Stimulated activated naive CD8-positive, alpha-beta T cell treated with anti-CD3 and anti-CD28 coated beads, Interleukin-15, Interleukin-2, amounts not matched to agents 100 U/mL and 50 U/mL, for 24 hours (primary cell): ENCODE measurements at regions not wholly inside any gene's neighbourhood (a gene's known extent, or its start where the extent isn't known, plus 50 kb on each side); places are given as distances from the start of the nearest gene placed in this dataset.
"Not testable (repeated sequence)": the region's sequence is repeated elsewhere in the genome, so short reads cannot be mapped to it uniquely, and the experiment has no call there.

Experiments
- ATAC-seq: fragments of 150-1000 bp; cut with Tn5 transposase; one replicate; pipeline ENCODE4 v1.10.0; 2021
- DNase-seq: peaks from one replicate; pipeline ENCODE4 v3.0.0; 2021

DNA sequence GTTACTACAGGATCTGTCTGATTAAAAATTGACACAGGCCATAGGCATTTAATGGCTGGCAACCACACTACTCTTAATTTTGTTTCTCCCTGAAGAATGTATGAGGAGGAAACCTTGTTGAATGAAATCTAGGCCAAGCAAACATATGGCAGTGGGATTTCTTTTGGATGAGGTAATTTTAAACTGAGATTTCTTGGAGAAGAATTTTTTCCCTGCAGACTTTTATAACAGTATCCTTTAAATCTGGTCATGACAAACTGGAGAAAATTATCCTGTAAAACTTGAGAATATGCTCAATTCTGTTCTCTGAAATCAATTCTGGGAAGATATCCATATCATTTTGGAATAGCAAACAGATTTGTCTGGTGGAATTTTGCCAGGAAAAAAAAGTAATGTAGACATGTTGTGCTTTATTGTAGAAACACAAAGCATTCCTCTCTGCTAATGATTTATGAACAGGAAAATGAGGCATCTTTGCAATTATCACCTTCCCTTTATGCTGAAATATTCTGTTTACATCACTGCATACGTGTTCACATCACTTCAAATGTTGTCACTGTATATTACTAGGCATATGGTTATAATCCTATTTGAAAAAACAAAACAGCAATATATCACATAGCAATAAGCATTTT, 108.3 kb upstream of the ARSJ start:
- DNase-seq, result no peak
- no peak for ATAC-seq

DNA sequence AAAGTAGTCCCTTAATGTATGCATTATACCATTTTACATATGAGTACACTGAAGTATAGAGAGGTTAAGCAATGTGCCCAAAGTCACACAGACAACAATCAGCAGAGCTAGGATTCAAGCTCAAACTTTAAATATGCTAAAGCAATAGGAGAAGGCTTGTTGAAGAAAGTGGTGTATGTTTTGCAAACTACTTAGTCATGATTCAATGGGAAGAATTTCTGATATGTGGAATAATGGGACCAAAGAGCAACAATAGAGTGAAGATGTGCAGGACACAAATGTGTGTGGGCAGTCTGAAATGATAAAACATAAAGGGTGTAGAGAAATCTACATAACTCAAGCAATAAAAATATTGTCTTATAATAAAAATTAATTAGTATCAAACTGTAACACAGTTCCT, 109.0 kb upstream of the ARSJ start:
- DNase-seq (no peak), ATAC-seq (no peak)

DNA sequence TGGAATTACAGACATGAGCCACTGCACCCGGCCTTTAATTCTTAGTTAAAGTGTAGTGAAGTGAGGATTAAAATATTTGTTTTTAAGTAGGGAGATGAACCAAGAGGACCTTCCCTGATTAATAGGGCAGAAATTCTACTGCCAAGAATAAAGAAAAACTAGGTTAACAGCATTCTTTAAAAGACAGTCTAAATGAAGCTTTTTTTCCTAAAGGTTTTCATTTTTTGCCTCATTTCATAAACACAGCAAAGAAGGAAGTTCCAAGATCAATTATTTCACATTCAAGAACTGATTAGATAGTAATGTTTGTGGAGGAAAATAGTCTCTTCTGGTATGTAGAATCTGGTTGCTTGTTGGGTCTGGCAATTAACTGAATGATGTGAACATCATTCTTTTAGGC, 112.1 kb upstream of the ARSJ start:
- ATAC-seq, result no peak

DNA sequence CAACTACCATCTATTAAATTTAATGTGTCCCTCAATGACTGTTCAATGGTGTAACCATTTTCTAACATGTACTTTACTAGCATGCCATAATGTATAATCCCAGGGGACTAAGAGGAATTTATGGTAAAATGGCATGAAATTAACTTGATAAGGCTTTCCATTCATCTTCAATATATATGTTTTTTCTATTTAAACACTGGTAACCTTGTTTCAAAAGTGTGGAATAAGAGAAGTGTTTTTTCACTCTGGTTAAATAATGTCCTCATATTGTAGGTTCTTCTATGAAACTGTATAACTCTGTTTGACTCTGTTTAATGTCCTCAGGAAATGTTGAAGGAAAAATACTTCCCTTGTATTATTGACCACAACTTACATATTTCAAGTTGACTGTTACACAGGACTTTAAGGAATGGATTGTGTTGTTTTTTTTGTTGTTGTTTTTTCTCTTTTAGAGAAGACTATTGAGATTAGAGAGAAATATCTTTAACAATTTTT, 113.8 kb upstream of the ARSJ start:
- DNase-seq (no peak), ATAC-seq (no peak)

More for the DNA sequence above, 112.1 kb upstream of the ARSJ start:
- no peak for DNase-seq

DNA sequence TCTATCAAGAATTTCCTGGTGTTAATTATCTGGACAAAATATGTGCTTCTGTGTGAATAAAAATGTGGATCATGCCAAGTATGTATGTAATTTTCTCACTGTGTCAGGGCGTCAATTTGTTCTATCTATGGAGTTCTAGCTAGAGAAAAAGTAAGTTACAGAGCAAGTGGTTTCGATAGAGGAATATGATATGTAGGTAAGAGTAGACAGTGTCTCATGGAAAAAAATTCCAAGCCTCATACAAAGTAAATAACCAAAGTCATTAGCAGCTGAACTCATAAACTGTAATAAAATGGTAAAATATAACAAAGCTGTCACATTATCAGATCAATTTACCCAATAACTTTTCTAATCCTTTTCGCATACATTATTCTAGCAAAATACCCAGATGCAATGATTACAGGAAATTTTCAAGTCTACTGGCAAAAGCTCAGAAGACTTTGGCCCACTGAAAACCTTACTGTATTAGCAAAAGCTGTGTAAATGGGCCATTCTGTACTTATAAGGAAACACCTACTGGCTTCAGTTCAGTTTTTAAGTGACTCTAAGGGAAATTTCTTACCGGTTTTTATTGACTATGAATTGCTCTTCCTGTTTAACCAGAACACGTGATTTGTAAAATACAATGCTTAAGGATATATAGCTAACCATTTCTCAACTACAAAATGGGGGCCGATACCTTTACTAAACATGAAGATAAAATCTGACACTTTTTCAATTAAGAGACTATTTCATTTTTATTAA, 121.0 kb upstream of the ARSJ start:
- no peak for DNase-seq
- no peak for ATAC-seq

DNA sequence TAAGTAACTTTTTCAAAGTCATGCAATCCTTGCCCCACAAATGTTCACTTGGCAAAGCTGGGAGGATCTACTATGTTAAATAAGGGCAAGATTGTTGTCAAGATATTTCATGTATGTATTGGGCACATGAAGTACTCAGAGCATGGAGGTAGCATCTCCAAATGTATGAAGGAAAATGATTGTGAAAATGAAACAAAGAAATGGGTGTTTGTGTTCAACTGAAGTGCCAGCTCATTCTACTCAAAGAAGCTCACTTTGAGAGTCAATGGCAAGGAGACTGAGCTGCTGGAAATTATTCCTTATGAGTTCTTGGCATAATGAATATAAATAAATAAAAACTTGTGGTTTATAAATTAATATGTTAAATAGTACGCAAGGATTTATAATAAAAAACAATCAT, 124.5 kb upstream of the ARSJ start:
- no peak for DNase-seq
- ATAC-seq, result no peak

DNA sequence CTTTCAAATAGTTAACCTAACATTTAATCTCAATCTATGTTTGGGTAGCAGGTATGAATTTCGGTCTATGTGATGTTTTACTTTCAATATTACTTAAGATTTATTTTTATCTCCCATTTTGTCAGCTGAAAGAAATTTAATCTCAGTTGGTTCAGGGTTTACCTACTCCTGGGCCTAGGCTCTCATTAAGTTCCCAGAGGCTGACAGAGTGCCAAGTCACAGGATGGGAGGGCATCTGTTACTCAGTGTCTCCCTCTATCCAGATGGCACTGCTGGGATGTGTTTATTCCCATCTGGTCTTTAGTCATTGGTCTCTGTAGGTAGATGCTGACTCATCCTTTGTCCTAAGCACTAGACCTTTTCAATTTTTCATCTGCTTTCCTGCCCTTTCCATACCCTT, 129.4 kb upstream of the ARSJ start:
- ATAC-seq, result no peak
- DNase-seq, result no peak

DNA sequence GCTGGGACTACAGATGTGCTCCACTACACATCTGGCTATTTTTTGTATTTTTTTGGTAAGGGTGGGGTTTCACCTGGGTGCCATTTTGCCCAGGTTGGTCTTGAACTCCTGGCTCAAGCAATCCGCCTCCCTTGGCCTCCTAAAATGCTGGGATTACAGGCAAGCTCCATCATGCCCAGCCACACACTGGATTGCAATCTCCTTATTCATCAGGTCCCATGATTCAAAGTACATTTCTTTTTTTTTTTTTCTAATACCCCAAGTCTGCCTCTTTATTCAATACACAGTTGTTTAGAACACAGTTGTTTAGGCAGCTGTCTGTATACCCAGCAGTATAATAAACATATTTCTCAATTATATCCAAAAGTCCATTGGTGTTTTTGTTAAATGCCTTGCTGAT, 130.3 kb upstream of the ARSJ start:
- DNase-seq, result no peak
- ATAC-seq, result no peak

DNA sequence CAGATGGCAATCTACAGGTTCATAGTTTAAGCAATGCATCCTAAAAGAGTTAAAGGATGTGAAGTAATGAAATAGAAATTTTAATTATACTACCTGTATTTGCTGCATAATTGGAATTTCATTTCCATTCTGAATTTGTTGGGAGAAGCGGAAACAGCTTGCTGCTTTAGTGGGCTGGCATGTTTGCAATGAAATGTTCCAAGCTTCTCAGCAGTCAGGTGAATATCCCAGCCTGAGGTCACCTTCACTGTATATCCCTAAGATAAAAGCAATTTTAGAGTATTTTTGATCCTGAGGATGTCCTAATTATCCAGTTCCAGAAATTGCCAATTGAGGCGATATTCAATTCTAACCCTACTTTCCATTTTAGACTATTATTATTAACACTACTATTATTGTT, 136.1 kb upstream of the ARSJ start:
- DNase-seq (no peak), ATAC-seq (no peak)

DNA sequence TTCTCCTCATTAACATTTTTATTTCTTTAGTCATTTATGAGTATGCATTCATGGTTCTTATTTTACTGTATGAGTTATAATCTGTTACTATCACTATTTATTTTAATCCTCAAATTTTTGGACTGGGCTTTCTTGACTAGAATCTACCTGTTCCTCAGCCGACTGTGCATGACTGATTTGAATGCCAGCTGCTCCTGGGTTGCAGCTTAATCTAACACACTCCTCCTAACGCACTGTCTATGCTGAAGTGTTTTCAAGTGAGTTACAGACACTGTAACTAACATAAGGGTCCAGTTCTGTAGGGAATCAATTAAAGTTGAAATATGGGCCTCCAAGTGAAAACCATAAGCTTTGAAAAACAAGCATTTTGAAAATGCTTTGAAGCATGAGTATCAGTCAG, 137.4 kb upstream of the ARSJ start:
- DNase-seq, result no peak
- ATAC-seq, result no peak

DNA sequence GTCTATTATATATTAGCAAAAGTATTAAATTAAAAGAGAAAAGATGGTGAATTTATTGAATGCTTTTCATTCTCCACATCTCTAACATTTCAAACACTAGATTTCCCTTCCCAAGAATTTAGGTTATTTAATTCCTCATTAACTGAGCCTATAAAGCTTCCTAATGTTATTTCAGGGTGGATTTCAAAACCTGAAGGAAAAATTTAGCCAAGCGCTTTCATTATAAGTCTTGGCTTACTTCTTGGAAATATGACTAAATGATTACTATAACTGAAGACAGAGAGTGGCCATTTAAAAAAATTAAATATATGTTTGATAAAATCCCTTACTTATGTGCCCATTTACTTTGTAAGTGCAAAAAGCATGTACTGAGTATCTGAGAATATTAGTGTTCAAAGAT, 141.8 kb upstream of the ARSJ start:
- ATAC-seq, result no peak
- DNase-seq, result no peak

DNA sequence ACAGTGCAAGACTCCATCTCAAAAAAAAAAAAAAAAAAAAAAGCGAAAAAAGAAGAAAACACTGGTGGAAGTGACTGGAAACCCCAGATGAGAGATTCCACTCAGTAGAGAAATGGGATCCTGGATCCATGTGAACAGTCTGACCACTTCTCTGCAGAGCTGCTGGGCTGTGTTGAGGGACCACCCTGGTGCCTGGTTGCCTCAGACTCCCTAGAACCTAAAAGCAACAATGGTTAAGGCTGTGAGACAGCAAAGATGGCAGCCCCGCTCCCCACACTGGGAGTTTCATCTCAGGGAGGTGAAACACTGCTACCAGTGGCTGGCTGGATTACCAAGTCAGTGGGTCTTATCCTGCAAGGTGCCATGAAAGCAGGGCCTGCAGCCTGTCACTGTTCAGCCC, 152.8 kb upstream of the ARSJ start:
- DNase-seq (no peak), ATAC-seq (no peak)

DNA sequence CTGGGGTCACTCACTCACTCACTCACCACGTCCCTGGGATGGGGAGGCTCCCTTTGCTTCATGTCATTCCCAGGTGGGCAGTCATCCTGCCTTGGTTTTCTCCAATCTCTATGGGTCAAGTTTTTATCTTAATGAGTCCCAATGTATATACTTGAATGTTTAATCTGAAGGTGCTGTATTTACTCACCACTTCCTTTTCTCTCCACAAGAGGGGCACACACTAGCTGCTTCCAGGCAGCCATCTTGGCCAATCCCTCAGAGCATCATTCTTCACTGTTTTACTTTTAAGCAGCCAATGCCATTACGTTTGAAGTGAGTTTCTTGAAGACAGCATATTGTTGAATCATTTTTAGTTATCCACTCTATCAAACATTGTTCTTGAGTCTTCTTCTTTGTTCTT, 153.4 kb upstream of the ARSJ start:
- ATAC-seq (no peak), DNase-seq (no peak)

DNA sequence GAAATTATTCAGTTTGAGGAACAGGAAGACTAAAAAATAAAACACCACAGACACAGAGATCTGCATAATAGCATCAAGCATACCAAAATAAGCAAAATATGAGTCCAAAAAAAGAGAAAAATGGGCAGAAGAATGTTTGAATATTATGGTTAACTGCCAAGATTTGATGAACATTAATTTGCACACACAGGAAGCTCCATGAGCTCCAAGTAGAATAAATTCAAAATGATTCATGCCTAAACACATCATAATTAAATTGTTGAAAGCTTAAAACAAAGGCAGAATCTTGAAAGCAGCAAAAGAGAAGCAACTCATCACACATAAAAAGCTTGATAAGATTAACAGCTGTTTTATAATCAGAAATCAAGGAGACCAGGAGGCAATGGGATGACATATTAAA, 156.6 kb upstream of the ARSJ start:
- ATAC-seq (no peak), DNase-seq (no peak)

DNA sequence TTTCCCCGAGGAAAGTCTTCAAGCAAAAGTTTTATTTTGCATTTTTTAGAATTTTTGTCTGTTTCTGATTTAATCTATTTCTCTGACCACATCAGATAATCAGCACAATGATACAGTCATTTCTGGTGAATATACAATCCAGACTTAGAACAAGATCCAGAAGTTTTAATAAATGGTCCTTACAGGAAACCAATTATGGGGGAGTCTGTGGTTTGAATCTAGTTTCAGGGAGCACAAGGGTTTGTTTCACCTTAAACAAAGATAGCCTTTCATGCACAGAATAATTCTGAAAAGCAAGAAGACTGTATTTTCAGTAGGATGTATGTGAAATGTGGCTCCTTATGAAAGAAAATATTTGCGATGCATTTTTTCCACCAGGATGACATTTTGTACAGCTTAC, 158.5 kb upstream of the ARSJ start:
- ATAC-seq, result no peak
- DNase-seq, result no peak

DNA sequence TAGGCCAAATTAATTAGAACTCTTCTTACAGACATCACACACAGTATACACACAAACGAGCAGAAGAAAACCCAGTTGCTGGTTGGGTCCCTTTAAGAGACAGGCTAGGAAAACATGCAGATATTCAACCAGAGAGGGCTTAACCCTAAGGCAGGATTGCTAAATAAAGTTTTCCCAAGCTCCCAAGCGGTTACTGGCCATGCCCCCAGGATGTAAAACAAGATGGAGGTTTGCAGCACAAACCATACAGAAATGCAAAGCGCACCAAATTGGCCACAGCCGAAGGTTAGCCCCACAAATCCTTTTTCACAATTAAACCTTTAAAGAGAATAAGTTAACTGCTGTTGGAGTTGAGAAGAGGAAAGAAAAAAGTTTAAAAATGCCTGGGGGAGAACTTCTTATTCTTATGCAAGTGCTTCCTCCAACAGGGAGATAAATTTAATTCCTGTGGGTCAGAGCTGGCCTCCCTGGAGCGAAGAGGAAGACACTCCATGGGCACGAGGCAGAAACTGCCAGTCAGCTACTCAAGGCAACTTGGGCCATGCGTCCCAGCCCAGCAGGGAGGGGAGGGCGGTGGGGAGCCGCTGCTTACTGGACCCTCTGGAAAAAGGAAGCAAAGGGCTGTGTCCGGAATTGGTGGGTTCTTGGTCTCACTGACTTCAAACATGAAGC, 167.6 kb upstream of the ARSJ start:
- DNase-seq, result peak; percentile 7
- no peak for ATAC-seq

DNA sequence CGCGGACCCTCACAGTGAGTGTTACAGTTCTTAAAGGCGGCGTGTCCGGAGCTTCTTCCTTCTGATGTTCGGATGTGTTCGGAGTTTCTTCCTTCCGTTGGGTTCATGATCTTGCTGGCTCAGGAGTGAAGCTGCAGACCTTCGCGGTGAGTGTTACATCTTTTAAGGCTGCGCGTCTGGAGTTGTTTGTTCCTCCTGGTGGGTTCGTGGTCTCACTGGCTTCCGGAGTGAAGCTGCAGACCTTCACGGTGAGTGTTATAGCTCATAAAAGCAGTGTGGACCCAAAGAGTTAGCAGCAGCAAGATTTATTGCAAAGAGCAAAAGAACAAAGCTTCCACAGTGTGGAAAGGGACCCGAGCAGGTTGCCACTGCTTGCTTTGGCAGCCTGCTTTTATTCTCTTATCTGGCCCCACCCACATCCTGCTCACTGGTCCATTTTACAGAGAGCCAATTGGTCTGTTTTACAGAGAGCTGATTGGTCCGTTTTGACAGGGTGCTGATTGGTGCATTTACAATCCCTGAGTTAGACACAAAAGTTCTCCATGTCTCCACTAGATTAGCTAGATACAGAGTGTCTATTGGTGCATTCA, 168.3 kb upstream of the ARSJ start:
- ATAC-seq, result not testable (repeated sequence)
- DNase-seq, result peak; percentile 19

DNA sequence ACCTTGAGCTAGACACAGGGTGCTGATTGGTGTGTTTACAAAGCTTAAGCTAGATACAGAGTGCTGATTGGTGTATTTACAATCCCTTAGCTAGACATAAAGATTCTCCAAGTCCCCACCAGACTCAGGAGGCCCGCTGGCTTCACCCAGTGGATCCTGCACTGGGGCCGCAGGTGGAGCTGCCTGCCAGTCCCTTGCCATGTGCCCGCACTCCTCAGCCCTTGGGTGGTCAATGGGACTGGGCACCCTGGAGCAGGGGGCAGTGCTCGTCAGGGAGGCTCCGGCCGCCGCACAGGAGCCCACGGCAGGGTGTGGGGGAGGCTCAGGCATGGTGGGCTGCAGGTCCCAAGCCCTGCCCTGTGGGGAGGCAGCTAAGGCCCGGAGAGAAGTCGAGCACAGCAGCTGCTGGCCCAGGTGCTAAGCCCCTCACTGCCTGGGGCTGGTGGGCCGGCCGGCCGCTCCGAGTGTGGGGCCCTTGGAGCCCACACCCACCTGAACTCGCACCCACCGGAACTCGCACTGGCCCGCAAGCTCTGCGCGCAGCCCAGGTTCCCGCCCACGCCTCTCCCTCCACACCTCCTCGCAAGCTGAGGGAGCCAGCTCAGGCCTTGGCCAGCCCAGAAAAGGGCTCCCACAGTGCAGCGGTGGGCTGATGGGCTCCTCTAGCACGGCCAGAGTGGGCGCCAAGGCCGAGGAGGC, 169.1 kb upstream of the ARSJ start:
- not testable (repeated sequence) for ATAC-seq, DNase-seq

DNA sequence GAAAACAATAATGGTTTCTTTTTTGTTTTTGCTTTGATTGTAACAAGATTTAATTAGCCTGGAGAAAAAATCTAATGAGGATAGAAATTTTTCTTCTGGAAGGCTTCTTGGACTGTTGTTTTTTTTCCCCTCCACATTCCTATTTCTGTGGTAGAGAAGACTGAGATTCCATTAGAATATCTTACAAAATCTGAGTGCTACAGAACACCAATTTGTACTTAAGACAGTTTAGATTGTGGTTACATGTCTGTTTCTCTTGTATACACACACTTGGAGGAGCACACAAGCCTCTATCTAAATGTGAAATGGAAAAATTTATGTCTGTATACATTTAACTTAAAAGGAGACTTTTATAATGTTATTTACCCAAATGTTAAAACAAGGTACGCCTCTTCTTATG, 176.9 kb upstream of the ARSJ start:
- ATAC-seq (no peak), DNase-seq (no peak)

DNA sequence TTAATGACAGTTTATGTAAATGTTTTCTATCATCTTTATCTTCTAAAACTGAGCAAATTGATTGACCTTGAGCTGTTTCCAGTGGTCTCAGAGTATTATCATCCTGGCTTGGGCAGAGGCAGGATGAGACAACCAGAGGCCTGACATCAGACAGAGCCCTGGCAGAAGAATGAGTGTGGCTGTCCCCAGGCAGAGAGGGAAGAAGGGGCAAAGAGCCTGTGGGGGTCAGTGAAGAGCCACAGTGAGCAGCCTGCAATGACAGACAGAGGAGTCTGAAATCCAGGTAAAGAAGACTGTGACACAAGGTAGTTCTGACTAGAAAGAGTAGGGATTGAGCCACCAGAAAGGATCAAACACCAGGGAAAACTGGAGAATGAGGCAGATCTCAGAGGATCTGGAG, 182.4 kb upstream of the ARSJ start:
- DNase-seq (no peak), ATAC-seq (no peak)

DNA sequence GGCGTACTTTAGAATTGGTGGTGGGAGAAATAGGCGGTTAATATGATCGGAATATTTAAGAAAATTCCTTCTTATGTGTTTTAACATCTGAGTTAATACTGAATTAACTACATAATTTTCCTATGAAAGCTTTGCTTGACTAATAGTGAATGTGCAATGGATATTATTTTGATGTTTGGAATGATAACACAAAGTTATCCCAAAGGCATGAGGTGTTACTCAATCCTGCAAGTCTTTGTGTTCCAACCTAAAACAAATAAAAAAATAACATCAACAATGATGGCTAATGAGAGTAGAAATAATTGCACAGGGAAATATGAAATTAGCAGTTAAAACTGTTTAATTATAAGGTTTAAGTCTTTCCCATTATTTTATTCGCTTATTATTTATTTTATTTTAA, 183.6 kb upstream of the ARSJ start:
- DNase-seq (no peak), ATAC-seq (no peak)

DNA sequence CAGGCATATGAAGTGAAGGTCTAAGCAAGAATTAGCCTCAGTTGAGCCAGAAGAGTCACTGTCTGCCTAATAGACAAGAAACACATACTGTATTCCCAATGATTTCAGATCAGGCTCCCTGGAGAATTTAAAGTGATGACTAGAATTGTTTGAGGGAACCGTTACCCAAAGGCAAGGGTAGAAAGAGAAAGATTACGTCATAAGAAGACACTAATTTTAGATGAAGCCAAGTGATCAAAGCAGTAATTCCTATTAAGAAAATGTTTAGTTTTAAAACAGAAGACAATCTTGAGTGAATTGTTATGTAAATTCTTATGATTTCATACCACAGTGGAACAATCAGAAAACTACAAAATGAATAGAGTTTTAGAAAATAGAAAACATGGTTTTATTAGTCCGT, 194.5 kb upstream of the ARSJ start:
- DNase-seq, result no peak
- ATAC-seq, result no peak

DNA sequence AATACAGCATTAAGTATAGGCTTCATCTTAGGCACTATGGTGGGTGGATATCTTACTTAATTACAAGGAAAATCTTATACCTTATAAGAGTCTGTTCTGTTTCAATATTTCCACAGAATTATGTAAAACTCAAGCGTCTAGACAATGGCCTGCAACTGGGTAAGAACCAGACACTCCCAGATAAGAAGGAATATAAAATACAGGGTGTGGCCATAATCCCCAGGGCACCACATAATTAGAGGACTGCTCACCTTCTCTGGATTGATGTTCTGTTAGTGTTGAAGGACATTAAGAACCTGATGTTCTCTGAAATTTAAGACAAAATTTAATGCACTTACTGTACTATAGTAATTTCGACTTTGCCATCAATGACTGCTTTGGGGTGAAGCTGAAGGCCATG, 198.2 kb upstream of the ARSJ start:
- DNase-seq, result no peak
- no peak for ATAC-seq
